GM12878 (cell line): ENCODE measurements at regions not wholly inside any gene's neighbourhood (a gene's known extent, or its start where the extent isn't known, plus 50 kb on each side); places are given as distances from the start of the nearest gene placed in this dataset.

Experiments
- ATAC-seq: fragments of 200-7000 bp; cut with Tn5 transposase; 3 replicates; pipeline ENCODE4 v1.9.1; 2020; ENCODE audit warnings: mild to moderate bottlenecking, moderate library complexity
- BruUV-seq: library from RNA; stranded (reverse); fragments of 400-500 nt; replicated peaks from 2 replicates; lab custom pipeline; 2021; lab: Mats Ljungman, UMichigan
- CTCF ChIA-PET: fragments of 300-600 bp; sonication (Branson Sonifier 250); formaldehyde crosslinking; extraction: SDS; loops from one replicate; lab custom pipeline; 2021; ENCODE audit warnings: inconsistent platforms; lab: Yijun Ruan, JAX
- POLR2A ChIA-PET: fragments of 350-600 bp; formaldehyde crosslinking; extraction: SDS; loops from one replicate; lab custom pipeline; 2021; ENCODE audit warnings: inconsistent platforms; lab: Charles Lee
- RAD21 ChIA-PET: fragments of 300-600 bp; sonication (Branson Sonifier 250); formaldehyde crosslinking; loops from one replicate; lab custom pipeline; 2023; ENCODE audit warnings: antibody characterized with exemption; ENCODE audit not compliant: unreplicated experiment; lab: Charles Lee
- SMC1A ChIA-PET: fragments of 300-600 bp; sonication (Branson Sonifier 250); formaldehyde crosslinking; loops from one replicate; lab custom pipeline; 2023; ENCODE audit not compliant: unreplicated experiment, uncharacterized antibody; lab: Charles Lee
- DNase-seq: peaks from one replicate; pipeline ENCODE4 v3.0.0-alpha.2; 2011; ENCODE audit warnings: low read depth, low spot score
- FAIRE-seq: peaks from 3 replicates; lab custom pipeline; 2011; peaks lifted over from hg19 to GRCh38; lab: Jason Lieb, UNC
- H2AFZ ChIP-seq: 2 replicates; pipeline ENCODE4 v1.6.0; 2011; ENCODE audit warnings: low read depth, low read length, control low read depth; ENCODE audit not compliant: control insufficient read depth
- H3K27ac ChIP-seq: 2 replicates; pipeline ENCODE4 v1.5.1; 2011; ENCODE audit warnings: control low read depth; ENCODE audit not compliant: control insufficient read depth, insufficient read depth
- H3K27me3 ChIP-seq, 2 experiments: replicated peaks in 1 of 2; 2 replicates each; pipeline versions ENCODE4 v1.6.0 to v1.6.1; 2011; ENCODE audit warnings: low read length in 1 of 2; ENCODE audit not compliant: control insufficient read depth in 2 of 2, insufficient read depth in 2 of 2
- H3K36me3 ChIP-seq, 2 experiments: 2 replicates each; pipeline ENCODE4 v1.5.1; 2011; ENCODE audit warnings: low read length in 1 of 2; ENCODE audit not compliant: control insufficient read depth in 2 of 2, insufficient read depth in 2 of 2
- H3K4me1 ChIP-seq: 2 replicates; pipeline ENCODE4 v1.6.1; 2011; ENCODE audit warnings: mild to moderate bottlenecking, low read length, moderate library complexity, mixed read lengths; ENCODE audit not compliant: control insufficient read depth, insufficient read depth
- H3K4me2 ChIP-seq: 2 replicates; pipeline ENCODE4 v1.6.0; 2011; ENCODE audit warnings: control low read depth; ENCODE audit not compliant: control insufficient read depth, insufficient read depth
- H3K4me3 ChIP-seq: fragments of 200-600 bp; sonication (generic); 2 replicates; pipeline ENCODE4 v1.5.1; 2016
- H3K79me2 ChIP-seq: 2 replicates; pipeline ENCODE4 v1.6.0; 2011; ENCODE audit warnings: low read length; ENCODE audit not compliant: control insufficient read depth, insufficient read depth
- H3K9ac ChIP-seq: 2 replicates; pipeline ENCODE4 v1.8.0; 2011; ENCODE audit warnings: low read length, control low read depth, mixed read lengths; ENCODE audit not compliant: control insufficient read depth, insufficient read depth
- H3K9me3 ChIP-seq: replicated peaks from 3 replicates; pipeline ENCODE4 v1.5.1; 2011; ENCODE audit warnings: mild to moderate bottlenecking, low read length; ENCODE audit not compliant: control insufficient read depth, insufficient read depth
- H4K20me1 ChIP-seq: 2 replicates; pipeline ENCODE4 v1.6.0; 2011; ENCODE audit not compliant: control insufficient read depth, insufficient read depth
- BHLHE40 ChIP-seq, 2 experiments: fragments of 450-650 bp in 1 of 2; IDR thresholded peaks; 2 replicates each; pipeline ENCODE4 v1.6.1; 2011 to 2017; ENCODE audit warnings: low read depth in 2 of 2, borderline replicate concordance in 1 of 2, improper control_type of control experiment in 1 of 2, low read length in 1 of 2, mild to moderate bottlenecking in 1 of 2
- CHD4 ChIP-seq: fragments of 200-600 bp; sonication (generic); IDR thresholded peaks from 2 replicates; pipeline ENCODE4 v1.6.1; 2016; ENCODE audit warnings: mild to moderate bottlenecking
- EED ChIP-seq: sonication (generic); IDR thresholded peaks from 2 replicates; pipeline ENCODE4 v1.6.1; 2016; ENCODE audit warnings: antibody characterized with exemption, low read depth
- HDGF ChIP-seq: fragments of 450-650 bp; IDR thresholded peaks from 2 replicates; pipeline ENCODE4 v1.6.1; 2016; ENCODE audit warnings: antibody characterized with exemption
- IRF4 ChIP-seq: IDR thresholded peaks from 2 replicates; pipeline ENCODE4 v1.6.1; 2011; ENCODE audit warnings: low read depth, low read length
- JUNB ChIP-seq: IDR thresholded peaks from 2 replicates; pipeline ENCODE4 v1.6.1; 2016; ENCODE audit warnings: antibody characterized with exemption, mild to moderate bottlenecking
- NFYA ChIP-seq: IDR thresholded peaks from 2 replicates; pipeline ENCODE4 v1.6.1; 2011; ENCODE audit warnings: low read depth, mild to moderate bottlenecking, low read length, improper control_type of control experiment, borderline replicate concordance
- NFYB ChIP-seq: IDR thresholded peaks from 2 replicates; pipeline ENCODE4 v1.6.1; 2011; ENCODE audit warnings: low read depth, mild to moderate bottlenecking, low read length, improper control_type of control experiment, moderate library complexity; ENCODE audit not compliant: insufficient read depth
- NR2C1 ChIP-seq: fragments of 450-650 bp; IDR thresholded peaks from 2 replicates; pipeline ENCODE4 v1.6.1; 2017; ENCODE audit warnings: antibody characterized with exemption, mild to moderate bottlenecking, moderate library complexity
- RBBP5 ChIP-seq: fragments of 200-600 bp; sonication (generic); conservative IDR thresholded peaks from 2 replicates; pipeline ENCODE4 v1.6.1; 2016
- SMC3 ChIP-seq: IDR thresholded peaks from 2 replicates; pipeline ENCODE4 v1.6.1; 2011; ENCODE audit warnings: low read length, improper control_type of control experiment, borderline replicate concordance
- SPI1 ChIP-seq: IDR thresholded peaks from 2 replicates; pipeline ENCODE4 v1.6.1; 2011; ENCODE audit warnings: low read depth, mild to moderate bottlenecking, low read length, moderate library complexity, borderline replicate concordance; ENCODE audit not compliant: insufficient read depth
- SREBF2 ChIP-seq: IDR thresholded peaks from 2 replicates; pipeline ENCODE4 v1.6.1; 2012; ENCODE audit warnings: mild to moderate bottlenecking, low read length
- TBL1XR1 ChIP-seq: IDR thresholded peaks from 2 replicates; pipeline ENCODE4 v1.6.1; 2012; ENCODE audit warnings: low read depth, low read length, improper control_type of control experiment
- WGBS: methylation state at CpG from one replicate; pipeline ENCODE4 v1.1.6; 2016; ENCODE audit warnings: low lambda C conversion rate; ENCODE audit not compliant: insufficient replicate concordance, insufficient coverage; ENCODE audit errors: missing lambda C conversion rate; 5-methylcytosine and 5-hydroxymethylcytosine counted together
- in situ Hi-C: fragments of 300-500 bp; cut with MboI; formaldehyde crosslinking; loops from 9 replicates; pipeline ENCODE4 v1.14.3; 2018; ENCODE audit warnings: mixed read lengths
- intact Hi-C: fragments of 100-400 bp; cut with micrococcal nuclease; formaldehyde crosslinking; loops from one replicate; pipeline ENCODE4 v1.14.2; 2022; ENCODE audit not compliant: unreplicated experiment
- TF ChIP-seq, protein P1 (sequence below), 3 experiments: IDR thresholded peaks in 2 of 3; conservative IDR thresholded peaks in 1 of 3; 2 replicates each; pipeline ENCODE4 v1.5.1; 2011; ENCODE audit warnings: low read depth in 3 of 3, low read length in 3 of 3, mild to moderate bottlenecking in 3 of 3, control low read depth in 2 of 3, moderate library complexity in 2 of 3, inconsistent platforms in 1 of 3, mixed read lengths in 1 of 3; ENCODE audit not compliant: control insufficient read depth in 2 of 3, insufficient read depth in 1 of 3; ENCODE audit errors: extremely low read depth in 1 of 3
- TF ChIP-seq, protein P2 (sequence below): fragments of 450-650 bp; IDR thresholded peaks from 2 replicates; pipeline ENCODE4 v1.6.1; 2016; ENCODE audit warnings: mild to moderate bottlenecking
- TF ChIP-seq, protein P3 (sequence below): IDR thresholded peaks from 2 replicates; pipeline ENCODE4 v1.6.1; 2012; ENCODE audit warnings: low read depth, low read length, improper control_type of control experiment
- TF ChIP-seq, protein P4 (sequence below): IDR thresholded peaks from 2 replicates; pipeline ENCODE4 v1.6.1; 2012; ENCODE audit warnings: low read depth, low read length, improper control_type of control experiment

DNA sequence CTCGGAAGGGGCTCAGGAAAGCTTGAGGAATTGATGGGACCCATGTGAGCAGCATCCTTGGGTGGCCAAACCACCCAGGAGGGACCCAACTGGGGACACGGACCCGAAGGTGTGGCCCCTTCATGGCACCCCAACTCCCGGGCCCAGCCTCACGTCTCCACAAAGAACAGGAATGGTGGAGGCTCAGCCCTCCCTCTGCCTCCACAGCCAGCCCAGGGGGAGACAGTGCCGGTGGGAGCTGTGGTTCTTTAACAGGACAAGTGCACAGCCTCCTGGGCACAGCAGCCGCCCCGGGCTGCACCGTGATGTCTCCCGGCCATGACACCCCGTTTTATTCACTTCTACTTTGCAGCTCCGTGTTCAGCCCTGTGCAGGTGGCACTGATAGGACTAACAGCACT is 587.2 kb downstream of the BRD1 start:
- ChIA-PET SMC1A (no interaction called here), POLR2A (no interaction called here), CTCF (no interaction called here), RAD21 (no interaction called here)
- TF ChIP-seq SPI1 (no peak), BHLHE40 (IDR thresholded peaks at IDR 0.05; ENCODE audit: borderline replicate concordance in 1 of 2, low read depth in 2 of 2, low read length in 1 of 2) (no peak), NR2C1 (no peak), SREBF2 (no peak), IRF4 (no peak), HDGF (no peak), TBL1XR1 (no peak), EED (no peak), JUNB (no peak), SMC3 (no peak), NFYB (no peak), NFYA (no peak), CHD4 (no peak), RBBP5 (no peak)
- TF ChIP-seq, protein P1, sequence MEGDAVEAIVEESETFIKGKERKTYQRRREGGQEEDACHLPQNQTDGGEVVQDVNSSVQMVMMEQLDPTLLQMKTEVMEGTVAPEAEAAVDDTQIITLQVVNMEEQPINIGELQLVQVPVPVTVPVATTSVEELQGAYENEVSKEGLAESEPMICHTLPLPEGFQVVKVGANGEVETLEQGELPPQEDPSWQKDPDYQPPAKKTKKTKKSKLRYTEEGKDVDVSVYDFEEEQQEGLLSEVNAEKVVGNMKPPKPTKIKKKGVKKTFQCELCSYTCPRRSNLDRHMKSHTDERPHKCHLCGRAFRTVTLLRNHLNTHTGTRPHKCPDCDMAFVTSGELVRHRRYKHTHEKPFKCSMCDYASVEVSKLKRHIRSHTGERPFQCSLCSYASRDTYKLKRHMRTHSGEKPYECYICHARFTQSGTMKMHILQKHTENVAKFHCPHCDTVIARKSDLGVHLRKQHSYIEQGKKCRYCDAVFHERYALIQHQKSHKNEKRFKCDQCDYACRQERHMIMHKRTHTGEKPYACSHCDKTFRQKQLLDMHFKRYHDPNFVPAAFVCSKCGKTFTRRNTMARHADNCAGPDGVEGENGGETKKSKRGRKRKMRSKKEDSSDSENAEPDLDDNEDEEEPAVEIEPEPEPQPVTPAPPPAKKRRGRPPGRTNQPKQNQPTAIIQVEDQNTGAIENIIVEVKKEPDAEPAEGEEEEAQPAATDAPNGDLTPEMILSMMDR (IDR thresholded peaks at IDR 0.05 in 2 of 3, conservative IDR thresholded peaks at IDR 0.05 in 1 of 3; ENCODE audit: control insufficient read depth in 2 of 3, extremely low read depth in 1 of 3, insufficient read depth in 1 of 3, low read depth in 3 of 3, low read length in 3 of 3): no peak
- TF ChIP-seq, protein P2, sequence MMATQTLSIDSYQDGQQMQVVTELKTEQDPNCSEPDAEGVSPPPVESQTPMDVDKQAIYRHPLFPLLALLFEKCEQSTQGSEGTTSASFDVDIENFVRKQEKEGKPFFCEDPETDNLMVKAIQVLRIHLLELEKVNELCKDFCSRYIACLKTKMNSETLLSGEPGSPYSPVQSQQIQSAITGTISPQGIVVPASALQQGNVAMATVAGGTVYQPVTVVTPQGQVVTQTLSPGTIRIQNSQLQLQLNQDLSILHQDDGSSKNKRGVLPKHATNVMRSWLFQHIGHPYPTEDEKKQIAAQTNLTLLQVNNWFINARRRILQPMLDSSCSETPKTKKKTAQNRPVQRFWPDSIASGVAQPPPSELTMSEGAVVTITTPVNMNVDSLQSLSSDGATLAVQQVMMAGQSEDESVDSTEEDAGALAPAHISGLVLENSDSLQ: no peak
- TF ChIP-seq, protein P3, sequence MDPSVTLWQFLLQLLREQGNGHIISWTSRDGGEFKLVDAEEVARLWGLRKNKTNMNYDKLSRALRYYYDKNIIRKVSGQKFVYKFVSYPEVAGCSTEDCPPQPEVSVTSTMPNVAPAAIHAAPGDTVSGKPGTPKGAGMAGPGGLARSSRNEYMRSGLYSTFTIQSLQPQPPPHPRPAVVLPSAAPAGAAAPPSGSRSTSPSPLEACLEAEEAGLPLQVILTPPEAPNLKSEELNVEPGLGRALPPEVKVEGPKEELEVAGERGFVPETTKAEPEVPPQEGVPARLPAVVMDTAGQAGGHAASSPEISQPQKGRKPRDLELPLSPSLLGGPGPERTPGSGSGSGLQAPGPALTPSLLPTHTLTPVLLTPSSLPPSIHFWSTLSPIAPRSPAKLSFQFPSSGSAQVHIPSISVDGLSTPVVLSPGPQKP: no peak
- TF ChIP-seq, protein P4, sequence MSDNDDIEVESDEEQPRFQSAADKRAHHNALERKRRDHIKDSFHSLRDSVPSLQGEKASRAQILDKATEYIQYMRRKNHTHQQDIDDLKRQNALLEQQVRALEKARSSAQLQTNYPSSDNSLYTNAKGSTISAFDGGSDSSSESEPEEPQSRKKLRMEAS: no peak
- DNase-seq: no peak
- H4K20me1 ChIP-seq: no peaks in the 10 kb centered on the region
- no peak overlapping the region for H3K27ac ChIP-seq
- 39% methylated on average over 12 of the region's 12 CpGs for WGBS
- H3K27me3 ChIP-seq: no peaks in the 10 kb centered on the region
- H3K4me2 ChIP-seq: no peak overlapping the region
- BruUV-seq: no TSS peak
- no peaks in the 10 kb centered on the region for H3K79me2 ChIP-seq
- no peaks in the 10 kb centered on the region; the same call in 2 of the 3 replicates for H3K9me3 ChIP-seq
- no peak overlapping the region for H3K9ac ChIP-seq
- FAIRE-seq: no peak
- H2AFZ ChIP-seq: no peak overlapping the region
- no peak for ATAC-seq
- H3K4me1 ChIP-seq: no peaks in the 10 kb centered on the region
- intact Hi-C loops: no loop called here
- H3K4me3 ChIP-seq: no peak overlapping the region
- in situ Hi-C loops: no loop called here
- no peaks in the 10 kb centered on the region for H3K36me3 ChIP-seq
